ENCODE measurements at regions not wholly inside any gene's neighbourhood (a gene's known extent, or its start where the extent isn't known, plus 50 kb on each side); places are given as distances from the start of the nearest gene placed in this dataset.
"Not testable (repeated sequence)": the region's sequence is repeated elsewhere in the genome, so short reads cannot be mapped to it uniquely, and the experiment has no call there.

DNA sequence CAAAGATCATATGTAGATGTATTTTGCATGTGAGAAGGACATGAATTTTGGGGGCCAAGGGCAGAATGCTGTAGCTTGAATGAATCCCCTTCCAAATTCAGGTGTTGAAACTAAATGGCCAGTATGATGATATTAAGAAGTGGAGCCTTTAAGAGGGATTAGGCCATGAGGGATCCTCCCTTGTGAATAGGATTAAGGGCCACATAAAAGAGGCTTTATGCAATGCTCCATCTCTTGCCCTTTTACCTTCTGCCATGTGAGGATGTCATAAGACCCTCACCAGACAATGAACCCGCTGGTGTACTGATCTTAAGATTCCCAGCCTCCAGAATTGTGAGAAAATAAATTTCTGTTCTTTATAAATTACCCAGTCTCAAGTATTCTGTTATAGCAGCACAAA is 206.1 kb downstream of the YTHDC2 start:
- DNase-seq (ENCODE audit: low read depth in 2 of 3, low spot score in 2 of 3) = no peak

DNA sequence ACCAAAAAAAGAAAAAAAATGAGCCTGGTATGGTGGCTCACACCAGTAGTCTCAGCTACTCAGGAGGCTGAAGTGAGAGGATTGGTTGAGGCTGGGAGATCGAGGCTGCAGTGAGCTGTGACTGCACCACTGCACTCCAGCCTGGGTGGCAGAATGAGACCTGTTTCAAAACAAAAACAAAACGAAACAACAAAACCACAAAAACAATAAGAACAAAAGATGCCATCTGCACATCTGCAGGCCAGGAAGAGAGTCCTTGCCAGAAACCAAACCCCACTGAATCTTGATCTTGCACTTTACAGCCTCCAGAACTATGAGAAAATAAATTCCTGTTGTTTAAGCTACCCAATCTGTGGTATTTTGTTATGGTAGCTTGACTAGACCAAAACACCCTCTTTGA is 207.7 kb downstream of the YTHDC2 start:
- DNase-seq (ENCODE audit: low read depth in 2 of 3, low spot score in 2 of 3) = no peak

DNA sequence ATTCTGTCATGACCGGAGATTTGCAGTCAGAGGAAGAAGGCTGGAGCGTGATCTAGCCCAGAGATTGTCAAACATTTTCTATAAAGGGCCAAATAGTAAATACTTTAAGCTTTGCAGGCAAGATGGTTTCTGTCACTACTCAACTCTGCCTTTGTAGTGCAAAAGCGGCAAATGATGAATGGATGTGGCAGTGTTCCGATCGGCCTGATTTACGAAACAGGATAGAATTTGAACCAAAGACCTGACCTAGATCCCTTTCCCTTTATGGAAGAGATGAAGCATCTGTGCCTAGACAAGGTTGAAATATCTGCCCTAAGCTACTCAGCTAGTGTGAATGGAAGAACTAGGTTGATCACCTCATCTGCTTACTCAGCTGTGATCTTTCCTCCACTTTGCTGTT is 209.5 kb downstream of the YTHDC2 start:
- no peak for DNase-seq (ENCODE audit: low read depth in 2 of 3, low spot score in 2 of 3)

- DNase-seq (ENCODE audit: low read depth in 2 of 3, low spot score in 2 of 3) = no peak
Measured at GRCh38 chr5:113735751-113736150, 222.3 kb downstream of the YTHDC2 start.

- DNase-seq (ENCODE audit: low read depth in 2 of 3, low spot score in 2 of 3) = no peak
Measured at GRCh38 chr5:113742176-113742575, 228.7 kb downstream of the YTHDC2 start.

GRCh38 chr5:113742639-113743038 is 229.1 kb downstream of the YTHDC2 start:
- DNase-seq (ENCODE audit: low read depth in 2 of 3, low spot score in 2 of 3) = no peak

DNA sequence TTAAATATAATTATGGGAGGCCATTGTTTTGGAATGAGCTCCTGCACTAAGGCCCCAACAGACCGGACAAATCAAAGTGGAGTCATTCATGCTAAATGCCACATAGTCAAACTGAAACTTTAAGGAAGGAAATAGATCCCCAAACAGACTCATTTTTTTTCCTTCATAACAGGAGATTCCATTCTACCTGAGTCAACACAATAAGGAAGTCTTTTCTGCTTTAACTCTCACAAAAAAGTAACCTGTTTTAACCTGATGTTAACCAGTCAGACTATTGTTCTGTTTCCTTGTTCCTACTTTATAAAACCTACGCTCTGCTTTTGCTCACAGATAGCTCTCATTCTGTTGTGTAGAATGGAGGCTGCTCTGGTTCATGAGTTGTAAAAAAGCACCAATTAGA is 234.9 kb downstream of the YTHDC2 start:
- DNase-seq (ENCODE audit: low read depth in 2 of 3, low spot score in 2 of 3) = no peak

DNA sequence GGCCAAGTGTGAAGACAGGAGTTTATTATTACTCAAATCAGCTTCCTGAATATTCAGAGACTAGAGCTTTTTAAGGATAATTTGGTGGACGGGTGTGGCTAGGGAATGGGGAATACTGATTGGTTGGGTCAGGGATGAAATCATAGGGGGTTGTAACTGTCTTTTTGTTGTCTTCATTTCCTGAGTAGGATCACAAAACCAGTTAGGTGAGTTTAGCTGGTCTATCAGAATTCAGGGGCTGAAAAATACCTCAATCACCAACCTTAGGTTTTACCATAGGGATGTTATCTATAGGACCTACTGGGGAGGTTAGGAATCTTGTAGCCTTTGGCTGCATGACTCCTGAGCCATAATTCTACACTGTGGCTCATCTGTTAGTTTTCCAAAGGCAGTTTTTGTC is 235.8 kb downstream of the YTHDC2 start:
- DNase-seq (ENCODE audit: low read depth in 2 of 3, low spot score in 2 of 3) = no peak

GRCh38 chr5:113753182-113753581 is 239.7 kb downstream of the YTHDC2 start:
- not testable (repeated sequence) for DNase-seq (ENCODE audit: low read depth in 2 of 3, low spot score in 2 of 3)

- DNase-seq (ENCODE audit: low read depth in 2 of 3, low spot score in 2 of 3) = no peak
Measured at GRCh38 chr5:113755516-113755915, 242.0 kb downstream of the YTHDC2 start.

DNA sequence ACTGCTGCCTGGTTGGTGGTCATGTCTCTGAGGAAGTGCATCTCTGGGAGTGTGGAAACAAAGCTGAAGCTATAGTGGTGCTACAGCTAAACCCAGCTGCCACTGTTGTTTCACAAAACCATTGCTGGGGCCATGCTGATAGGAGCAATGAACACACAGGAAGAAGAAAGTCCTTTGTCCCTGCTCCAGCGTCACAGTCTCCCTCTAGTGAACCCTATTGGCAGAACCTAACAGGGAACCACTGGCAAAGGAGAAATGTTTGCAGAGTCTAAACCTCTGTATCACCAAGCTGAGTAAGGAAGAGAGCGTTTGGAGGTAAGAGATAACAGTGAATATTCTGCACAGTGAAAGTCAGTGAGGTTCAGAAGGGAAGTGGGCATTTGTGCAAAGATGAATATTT is 244.0 kb downstream of the YTHDC2 start:
- DNase-seq (ENCODE audit: low read depth in 2 of 3, low spot score in 2 of 3) = no peak

DNA sequence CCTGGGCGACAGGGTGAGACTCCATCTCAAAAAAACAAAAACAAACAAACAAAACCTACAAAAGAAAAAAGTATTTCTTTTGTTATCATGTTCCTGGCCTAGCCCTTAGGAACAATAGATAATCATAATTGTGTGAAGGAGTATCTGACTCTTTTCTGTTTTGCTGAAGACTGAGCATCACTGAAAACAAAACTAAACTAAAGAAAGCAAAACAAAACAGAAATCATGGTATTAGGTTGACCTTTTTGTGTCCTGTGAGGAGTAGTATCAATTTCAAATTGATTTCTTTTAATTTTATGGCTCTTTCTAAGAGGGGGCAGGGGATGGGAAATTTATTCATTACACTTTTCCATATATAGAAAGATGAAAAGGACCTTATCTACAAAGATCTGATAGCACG is 246.0 kb downstream of the YTHDC2 start:
- DNase-seq (ENCODE audit: low read depth in 2 of 3, low spot score in 2 of 3) = no peak

- no peak for DNase-seq (ENCODE audit: low read depth in 2 of 3, low spot score in 2 of 3)
Measured at GRCh38 chr5:113760486-113760885, 247.0 kb downstream of the YTHDC2 start.

DNA sequence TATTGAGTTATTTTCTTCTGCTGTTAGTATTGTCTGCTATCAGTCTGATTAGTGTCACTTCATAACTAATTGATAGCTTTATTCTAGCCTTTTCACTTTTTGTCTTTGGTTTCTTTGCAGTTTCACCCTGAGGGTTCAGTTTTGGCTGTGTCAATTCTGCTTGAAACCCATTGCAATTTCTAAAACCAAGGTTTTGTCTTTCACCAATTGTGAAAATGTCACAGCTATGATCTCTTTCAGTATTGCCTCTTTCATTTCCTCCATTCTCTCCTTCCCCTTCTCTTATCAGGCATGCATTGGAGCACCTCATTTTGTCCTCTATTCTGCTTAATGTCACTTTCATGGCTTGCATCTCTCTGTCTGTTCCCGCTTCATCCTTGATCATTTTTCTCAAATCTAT is 248.1 kb downstream of the YTHDC2 start:
- no peak for DNase-seq (ENCODE audit: low read depth in 2 of 3, low spot score in 2 of 3)

GRCh38 chr5:113764382-113764781 is 250.9 kb downstream of the YTHDC2 start:
- DNase-seq (ENCODE audit: low read depth in 2 of 3, low spot score in 2 of 3) = no peak

DNA sequence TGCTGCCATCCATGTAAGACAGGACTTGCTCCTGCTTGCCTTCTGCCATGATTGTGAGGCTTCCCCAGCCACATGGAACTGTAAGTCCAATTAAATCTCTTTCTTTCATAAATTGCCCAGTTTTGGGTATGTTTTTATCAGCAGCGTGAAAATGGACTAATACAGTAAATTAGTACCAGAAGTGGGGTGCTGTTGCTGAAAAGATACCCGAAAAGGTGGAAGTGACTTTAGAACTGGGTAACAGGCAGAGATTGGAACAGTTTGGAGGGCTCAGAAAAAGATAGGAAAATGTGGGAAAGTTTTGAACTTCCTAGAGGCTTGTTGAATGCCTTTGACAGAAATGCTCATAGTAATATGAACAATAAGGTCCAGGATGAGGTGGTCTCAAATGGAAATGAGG is 253.3 kb downstream of the YTHDC2 start:
- DNase-seq (ENCODE audit: low read depth in 2 of 3, low spot score in 2 of 3) = not testable (repeated sequence)

DNA sequence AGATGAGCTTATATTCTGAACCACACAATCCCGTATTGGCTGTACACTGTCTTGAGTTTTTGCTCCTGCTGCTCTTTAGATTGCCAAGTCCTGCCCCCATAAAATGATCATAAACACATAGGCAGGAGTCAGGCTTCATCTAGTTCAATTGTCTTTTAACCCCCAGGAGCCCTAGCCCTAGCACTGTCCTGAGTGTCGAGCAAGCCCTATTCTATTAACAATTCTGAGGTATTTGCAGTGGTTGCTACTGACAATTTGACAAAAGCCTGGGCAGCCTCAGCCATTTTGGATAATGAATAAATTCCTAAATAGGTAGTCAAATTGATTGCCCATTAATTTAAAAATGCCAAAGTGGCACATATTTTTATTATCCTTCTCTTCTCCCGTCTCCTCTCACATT is 257.2 kb downstream of the YTHDC2 start:
- DNase-seq (ENCODE audit: low read depth in 2 of 3, low spot score in 2 of 3) = no peak

DNA sequence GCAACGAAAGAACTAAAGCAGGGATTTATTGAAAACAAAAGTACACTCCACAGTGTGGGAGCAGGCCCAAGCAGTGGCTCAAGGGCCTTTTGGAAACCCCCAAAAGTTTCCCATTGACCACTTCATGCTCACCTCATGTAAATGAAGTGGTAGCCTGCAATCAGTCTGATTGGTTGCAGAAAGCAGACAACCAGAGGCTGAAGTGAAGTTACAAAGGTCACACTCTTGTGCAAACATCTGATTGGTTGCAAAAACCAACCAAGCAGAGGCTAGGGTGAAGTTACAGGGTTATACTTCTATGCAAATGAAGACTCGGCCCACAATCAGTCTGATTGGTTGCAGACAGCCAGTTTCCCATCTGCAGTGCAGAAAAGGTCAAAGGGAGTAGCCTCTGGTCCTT is 258.0 kb downstream of the YTHDC2 start:
- DNase-seq (ENCODE audit: low read depth in 2 of 3, low spot score in 2 of 3) = no peak

- no peak for DNase-seq (ENCODE audit: low read depth in 2 of 3, low spot score in 2 of 3)
Measured at GRCh38 chr5:113776168-113776567, 262.7 kb downstream of the YTHDC2 start.

DNA sequence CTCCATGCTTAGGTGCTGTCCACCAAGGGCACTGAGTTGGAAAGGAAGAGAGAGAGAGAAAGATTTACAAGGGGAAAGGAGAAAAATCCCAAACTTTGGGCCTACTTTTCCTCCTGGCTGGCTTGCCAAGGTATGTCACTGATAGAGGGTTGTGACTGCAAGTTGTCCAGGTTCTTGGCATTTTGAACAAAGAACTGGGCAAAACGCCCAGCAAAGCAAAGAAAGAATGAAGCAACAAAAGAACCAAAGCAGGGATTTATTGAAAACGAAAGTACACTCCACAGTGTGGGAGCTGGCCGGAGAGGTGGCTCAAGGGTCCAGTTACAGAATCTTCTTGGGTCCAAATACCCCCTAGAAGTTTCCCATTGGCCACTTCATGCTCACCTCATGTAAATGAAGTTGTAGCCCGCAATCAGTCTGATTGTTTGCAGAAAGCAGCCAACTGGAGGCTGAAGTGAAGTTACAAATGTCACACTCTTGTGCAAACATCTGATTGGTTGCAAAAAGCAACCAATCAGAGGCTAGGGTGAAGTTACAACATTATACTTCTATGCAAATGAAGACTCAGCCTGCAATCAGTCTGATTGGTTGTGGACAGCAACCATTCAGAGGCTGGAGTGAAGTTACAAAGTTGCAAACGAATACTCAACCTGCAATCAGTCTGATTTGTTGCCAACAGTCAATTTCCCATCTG is 263.5 kb downstream of the YTHDC2 start:
- DNase-seq (ENCODE audit: low read depth in 2 of 3, low spot score in 2 of 3) = no peak

DNA sequence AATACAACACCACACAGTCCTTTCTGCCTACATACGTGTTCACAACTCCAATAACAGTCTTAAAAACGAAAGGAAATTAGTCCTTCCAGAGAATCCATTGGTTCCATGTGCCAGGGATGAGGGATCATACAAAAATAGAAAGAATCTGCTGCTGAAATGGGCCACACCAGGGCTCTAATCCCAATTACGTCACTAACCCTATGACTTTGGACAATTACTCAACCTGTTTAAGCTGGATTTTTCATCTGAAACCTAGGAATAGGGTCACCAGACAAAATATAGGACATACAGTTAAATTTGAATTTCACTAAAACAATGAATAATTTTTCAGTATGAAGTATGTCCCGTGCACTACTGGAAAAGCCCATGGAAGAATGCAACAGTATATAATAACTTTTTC is 264.7 kb downstream of the YTHDC2 start:
- no peak for DNase-seq (ENCODE audit: low read depth in 2 of 3, low spot score in 2 of 3)

DNA sequence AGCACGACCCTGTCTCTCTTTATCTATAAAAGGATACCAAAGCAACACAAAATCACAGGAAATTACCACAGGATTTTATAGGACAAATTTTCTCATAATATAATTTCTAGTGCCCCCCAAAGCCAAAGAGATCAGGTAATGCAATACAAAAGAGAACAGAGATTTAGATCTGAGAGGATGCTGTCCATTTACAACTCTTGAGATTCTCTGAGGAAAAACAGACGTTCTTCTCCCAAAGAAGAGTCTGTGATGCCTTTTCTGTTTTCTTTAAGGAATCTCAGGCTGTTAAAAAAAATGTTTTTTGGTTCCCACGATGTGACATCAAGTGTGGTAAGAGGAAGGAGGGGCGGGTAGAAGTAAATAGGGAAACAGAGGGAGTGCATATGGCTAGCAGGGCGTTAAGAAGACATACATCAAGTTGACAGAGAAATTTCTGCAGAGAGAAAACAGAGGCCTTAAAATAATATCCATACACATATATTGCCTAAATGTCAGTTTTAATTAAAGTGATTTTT is 274.7 kb downstream of the YTHDC2 start:
- DNase-seq (ENCODE audit: low read depth in 2 of 3, low spot score in 2 of 3) = no peak

DNA sequence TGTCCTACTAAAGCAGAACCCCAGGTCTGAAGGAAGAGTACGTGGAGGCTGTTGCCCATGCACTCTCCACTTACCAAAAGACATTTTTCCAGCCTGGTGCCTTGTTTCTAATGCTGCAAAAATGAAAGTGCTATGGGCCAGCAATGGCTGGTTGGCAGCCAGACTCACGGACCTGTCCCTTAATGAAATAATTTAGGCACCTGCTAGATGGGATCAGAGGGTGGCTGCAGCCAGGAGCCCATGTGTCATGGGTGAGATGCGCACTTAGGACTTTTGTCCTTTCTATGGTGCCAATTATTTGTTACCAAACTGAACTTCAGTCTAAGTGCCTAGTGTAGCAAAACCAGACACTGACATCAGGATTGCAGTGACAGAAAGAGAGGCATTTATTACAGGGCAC is 276.3 kb downstream of the YTHDC2 start:
- DNase-seq (ENCODE audit: low read depth in 2 of 3, low spot score in 2 of 3) = no peak

All from hematopoietic multipotent progenitor cell (in vitro differentiated cells).